IPS DF 6.9 (cell line): ENCODE measurements at regions not wholly inside any gene's neighbourhood (a gene's known extent, or its start where the extent isn't known, plus 50 kb on each side); places are given as distances from the start of the nearest gene placed in this dataset.

Experiments
- DNase-seq: peaks from one replicate; pipeline ENCODE4 v3.0.0-alpha.2; 2013; ENCODE audit warnings: low read depth, low spot score
- H3K27ac ChIP-seq: one replicate; pipeline ENCODE4 v1.5.1; 2013; ENCODE audit warnings: low read length, control low read depth
- H3K27me3 ChIP-seq: 2 replicates; pipeline ENCODE4 v1.6.1; 2013; ENCODE audit warnings: mild to moderate bottlenecking, low read length; ENCODE audit not compliant: control insufficient read depth, insufficient read depth
- H3K36me3 ChIP-seq: 2 replicates; pipeline ENCODE4 v1.6.1; 2013; ENCODE audit warnings: low read length; ENCODE audit not compliant: control insufficient read depth, insufficient read depth
- H3K4me1 ChIP-seq: 2 replicates; pipeline ENCODE4 v1.6.1; 2013; ENCODE audit warnings: low read length; ENCODE audit not compliant: control insufficient read depth, insufficient read depth
- H3K4me3 ChIP-seq: 2 replicates; pipeline ENCODE4 v1.5.1; 2013; ENCODE audit warnings: mild to moderate bottlenecking, low read length
- H3K9me3 ChIP-seq: 2 replicates; pipeline ENCODE4 v1.6.1; 2013; ENCODE audit warnings: low read length, inconsistent platforms; ENCODE audit not compliant: control insufficient read depth, insufficient read depth
- WGBS: extraction: QIAGEN DNeasy Blood & Tissue Kit; methylation state at CpG from one replicate; pipeline ENCODE4 v1.1.7; 2013; ENCODE audit warnings: mixed read lengths, missing lambda C conversion rate; ENCODE audit not compliant: insufficient read length, insufficient coverage; 5-methylcytosine and 5-hydroxymethylcytosine counted together

GRCh38 chr5:21694567-21694966, 1158.6 kb downstream of the CDH12 start:
- H3K4me1 ChIP-seq: no peaks in the 10 kb centered on the region
- H3K4me3 ChIP-seq: no peak overlapping the region
- H3K9me3 ChIP-seq: no peaks in the 10 kb centered on the region
- no peaks in the 10 kb centered on the region for H3K27me3 ChIP-seq
- 100% methylated on average over 1 of the region's 2 CpGs for WGBS
- H3K27ac ChIP-seq: no peak overlapping the region
- no peaks in the 10 kb centered on the region for H3K36me3 ChIP-seq
- no peak for DNase-seq

GRCh38 chr5:21693591-21693990, 1159.6 kb downstream of the CDH12 start:
- no peak for DNase-seq
- Histone ChIP-seq H3K4me1 (no peaks in the 10 kb centered on the region), H3K36me3 (no peaks in the 10 kb centered on the region), H3K27ac (no peak overlapping the region), H3K27me3 (no peaks in the 10 kb centered on the region), H3K9me3 (no peaks in the 10 kb centered on the region), H3K4me3 (no peak overlapping the region)

- H3K27ac ChIP-seq: no peak overlapping the region
- H3K36me3 ChIP-seq: no peaks in the 10 kb centered on the region
- DNase-seq: no peak
- no peak overlapping the region for H3K4me3 ChIP-seq
- no peaks in the 10 kb centered on the region for H3K9me3 ChIP-seq
- WGBS: no CpG with 5 or more reads among the region's 3 CpGs
- H3K4me1 ChIP-seq: no peaks in the 10 kb centered on the region
- no peaks in the 10 kb centered on the region for H3K27me3 ChIP-seq
These were observed 1163.6 kb downstream of the CDH12 start for GRCh38 chr5:21689587-21689986.

- no peaks in the 10 kb centered on the region for H3K9me3 ChIP-seq
- DNase-seq: no peak
- H3K4me1 ChIP-seq: no peaks in the 10 kb centered on the region
- no peak overlapping the region for H3K27ac ChIP-seq
- H3K36me3 ChIP-seq: no peaks in the 10 kb centered on the region
- H3K4me3 ChIP-seq: no peak overlapping the region
- no CpG with 5 or more reads among the region's 1 CpG for WGBS
- H3K27me3 ChIP-seq: no peaks in the 10 kb centered on the region
These were observed 1164.5 kb downstream of the CDH12 start for GRCh38 chr5:21688655-21689054.

- no peaks in the 10 kb centered on the region for H3K9me3 ChIP-seq
- no CpG with 5 or more reads among the region's 5 CpGs for WGBS
These were observed 1165.5 kb downstream of the CDH12 start for GRCh38 chr5:21687621-21688020.

GRCh38 chr5:21686706-21687105, 1166.4 kb downstream of the CDH12 start:
- H3K9me3 ChIP-seq: no peaks in the 10 kb centered on the region
- H3K4me1 ChIP-seq: no peaks in the 10 kb centered on the region
- no peaks in the 10 kb centered on the region for H3K27me3 ChIP-seq
- H3K4me3 ChIP-seq: no peak overlapping the region
- no peaks in the 10 kb centered on the region for H3K36me3 ChIP-seq
- no peak overlapping the region for H3K27ac ChIP-seq
- no CpG with 5 or more reads among the region's 4 CpGs for WGBS
- DNase-seq: no peak

More at GRCh38 chr5:21687621-21688020, 1165.5 kb downstream of the CDH12 start:
- Histone ChIP-seq H3K27me3 (no peaks in the 10 kb centered on the region), H3K4me3 (no peak overlapping the region), H3K4me1 (no peaks in the 10 kb centered on the region), H3K36me3 (no peaks in the 10 kb centered on the region), H3K27ac (no peak overlapping the region)
- DNase-seq: no peak

GRCh38 chr5:21685522-21685921, 1167.6 kb downstream of the CDH12 start:
- no peak for DNase-seq
- no peaks in the 10 kb centered on the region for H3K4me1 ChIP-seq

GRCh38 chr5:21684992-21685391, 1168.2 kb downstream of the CDH12 start:
- no peaks in the 10 kb centered on the region for H3K9me3 ChIP-seq
- H3K27me3 ChIP-seq: no peaks in the 10 kb centered on the region
- H3K4me3 ChIP-seq: no peak overlapping the region
- no peak overlapping the region for H3K27ac ChIP-seq
- WGBS: no CpG with 5 or more reads among the region's 1 CpG
- H3K4me1 ChIP-seq: no peaks in the 10 kb centered on the region
- H3K36me3 ChIP-seq: no peaks in the 10 kb centered on the region
- DNase-seq: no peak

More at GRCh38 chr5:21685522-21685921, 1167.6 kb downstream of the CDH12 start:
- Histone ChIP-seq H3K27ac (no peak overlapping the region), H3K9me3 (no peaks in the 10 kb centered on the region), H3K36me3 (no peaks in the 10 kb centered on the region), H3K4me3 (no peak overlapping the region), H3K27me3 (no peaks in the 10 kb centered on the region)
- no CpG with 5 or more reads among the region's 4 CpGs for whole genome bisulfite sequencing

GRCh38 chr5:21681911-21682310, 1171.2 kb downstream of the CDH12 start:
- Histone ChIP-seq H3K27me3 (no peaks in the 10 kb centered on the region), H3K4me1 (no peaks in the 10 kb centered on the region), H3K4me3 (no peak overlapping the region), H3K27ac (no peak overlapping the region), H3K9me3 (no peaks in the 10 kb centered on the region), H3K36me3 (no peaks in the 10 kb centered on the region)
- DNase-seq: no peak
- no CpG with 5 or more reads among the region's 2 CpGs for WGBS

- Histone ChIP-seq H3K4me1 (no peaks in the 10 kb centered on the region), H3K27me3 (no peaks in the 10 kb centered on the region), H3K4me3 (no peak overlapping the region), H3K27ac (no peak overlapping the region), H3K36me3 (no peaks in the 10 kb centered on the region), H3K9me3 (no peaks in the 10 kb centered on the region)
- no CpG with 5 or more reads among the region's 2 CpGs for WGBS
- DNase-seq: no peak
These were observed 1172.5 kb downstream of the CDH12 start for GRCh38 chr5:21680641-21681040.

GRCh38 chr5:21680196-21680595, 1172.9 kb downstream of the CDH12 start:
- no peak overlapping the region for H3K27ac ChIP-seq
- DNase-seq: no peak
- H3K4me1 ChIP-seq: no peaks in the 10 kb centered on the region
- no peaks in the 10 kb centered on the region for H3K9me3 ChIP-seq
- no peak overlapping the region for H3K4me3 ChIP-seq
- no peaks in the 10 kb centered on the region for H3K27me3 ChIP-seq
- H3K36me3 ChIP-seq: no peaks in the 10 kb centered on the region
